MM.1S (cell line): ENCODE measurements at regions not wholly inside any gene's neighbourhood (a gene's known extent, or its start where the extent isn't known, plus 50 kb on each side); places are given as distances from the start of the nearest gene placed in this dataset.

ENCODE experiments used
- CTCF ChIP-seq: fragments of 300-600 bp; sonication (generic); IDR thresholded peaks from 2 replicates; pipeline ENCODE4 v1.5.1; 2016; ENCODE audit warnings: antibody characterized with exemption, low read length, mixed read lengths
- EZH2phosphoT487 ChIP-seq: fragments of 300-600 bp; sonication (generic); IDR thresholded peaks from 2 replicates; pipeline ENCODE4 v1.6.1; 2018; ENCODE audit warnings: antibody characterized with exemption, low read length

GRCh38 chr5:167425161-167425560 lies 866.3 kb upstream of the WWC1 start:
- no peak for TF ChIP-seq CTCF
- no peak for TF ChIP-seq EZH2phosphoT487
